ENCODE measurements at regions not wholly inside any gene's neighbourhood (a gene's known extent, or its start where the extent isn't known, plus 50 kb on each side); places are given as distances from the start of the nearest gene placed in this dataset.

GRCh38 chr3:98980915-98981596 is 79.6 kb upstream of the DCBLD2 start:
- Histone ChIP-seq H3K27ac (ENCODE audit: low read length) (no peak overlapping the region), H3K9ac (ENCODE audit: low read length) (no peak overlapping the region), H3K9me3 (ENCODE audit: control insufficient read depth, low read depth, low read length) (no peaks in the 10 kb centered on the region), H3K36me3 (ENCODE audit: control insufficient read depth, low read depth, low read length) (no peaks in the 10 kb centered on the region), H3K27me3 (ENCODE audit: control insufficient read depth, insufficient read depth, low read length) (no peaks in the 10 kb centered on the region), H3K4me3 (ENCODE audit: low read length) (no peak overlapping the region), H3K4me1 (ENCODE audit: control insufficient read depth, low read depth, low read length) (peaks cover 14% of the 10 kb centered on the region)

DNA sequence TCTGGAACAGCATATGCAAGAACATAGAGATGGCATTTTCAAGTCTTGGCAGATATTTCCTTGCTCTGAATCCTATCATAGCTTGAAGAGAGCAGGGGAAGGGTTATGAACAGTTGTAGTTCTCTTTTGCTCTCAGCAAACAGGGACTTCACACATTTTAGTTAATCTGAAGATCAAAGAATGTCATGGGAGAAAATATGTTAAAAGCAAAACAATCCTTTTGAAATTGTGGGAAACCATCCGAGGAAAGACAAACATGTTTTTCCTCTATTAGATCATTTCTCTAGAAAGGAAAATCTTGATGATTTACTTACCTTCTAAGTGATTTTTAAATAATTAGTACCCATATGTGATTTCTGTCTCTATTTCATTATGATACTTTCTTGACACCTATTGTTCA is 77.8 kb upstream of the DCBLD2 start:
- Histone ChIP-seq H3K36me3 (ENCODE audit: control insufficient read depth, low read depth, low read length) (no peaks in the 10 kb centered on the region), H3K27me3 (ENCODE audit: control insufficient read depth, insufficient read depth, low read length) (no peaks in the 10 kb centered on the region), H3K27ac (ENCODE audit: low read length) (no peak overlapping the region), H3K4me1 (ENCODE audit: control insufficient read depth, low read depth, low read length) (peaks cover 5% of the 10 kb centered on the region), H3K9me3 (ENCODE audit: control insufficient read depth, low read depth, low read length) (no peaks in the 10 kb centered on the region), H3K4me3 (ENCODE audit: low read length) (no peak overlapping the region), H3K9ac (ENCODE audit: low read length) (no peak overlapping the region)

DNA sequence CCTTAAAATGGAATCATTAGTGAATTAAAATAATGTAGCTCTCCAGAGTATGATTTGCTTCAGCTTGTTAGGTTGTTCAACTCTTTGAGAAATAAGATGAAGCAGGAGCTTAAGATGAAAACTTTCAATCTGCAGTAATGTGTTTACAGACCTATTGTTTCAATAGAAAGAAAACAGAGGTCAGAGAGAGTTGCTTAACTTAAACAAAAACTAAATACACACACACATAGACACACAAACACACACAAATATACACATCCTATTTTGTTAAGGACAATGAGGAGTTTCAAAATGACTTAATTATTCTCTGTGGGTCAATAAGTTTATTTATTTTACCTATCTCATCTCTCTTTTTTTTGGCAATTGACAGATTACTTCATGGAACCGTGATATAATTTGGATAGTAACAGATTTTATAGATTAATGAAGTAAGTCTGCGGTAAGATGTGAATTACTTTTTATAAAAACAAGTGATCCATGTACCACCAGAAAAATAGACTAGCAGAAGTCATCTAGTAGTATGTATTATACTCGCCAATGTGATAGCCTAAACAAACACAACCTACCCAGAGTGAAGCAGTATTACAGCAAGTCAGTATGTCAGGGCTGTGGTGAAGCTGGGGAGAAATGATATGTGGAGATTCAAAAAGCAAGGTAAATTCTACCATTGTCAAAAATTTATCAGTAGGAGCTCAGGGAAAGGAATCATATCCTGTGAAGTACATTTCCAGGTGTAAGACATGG is 76.7 kb upstream of the DCBLD2 start:
- Histone ChIP-seq H3K9ac (ENCODE audit: low read length) (no peak overlapping the region), H3K9me3 (ENCODE audit: control insufficient read depth, low read depth, low read length) (no peaks in the 10 kb centered on the region), H3K4me1 (ENCODE audit: control insufficient read depth, low read depth, low read length) (peaks cover 5% of the 10 kb centered on the region), H3K36me3 (ENCODE audit: control insufficient read depth, low read depth, low read length) (no peaks in the 10 kb centered on the region), H3K4me3 (ENCODE audit: low read length) (no peak overlapping the region), H3K27me3 (ENCODE audit: control insufficient read depth, insufficient read depth, low read length) (no peaks in the 10 kb centered on the region), H3K27ac (ENCODE audit: low read length) (no peak overlapping the region)

DNA sequence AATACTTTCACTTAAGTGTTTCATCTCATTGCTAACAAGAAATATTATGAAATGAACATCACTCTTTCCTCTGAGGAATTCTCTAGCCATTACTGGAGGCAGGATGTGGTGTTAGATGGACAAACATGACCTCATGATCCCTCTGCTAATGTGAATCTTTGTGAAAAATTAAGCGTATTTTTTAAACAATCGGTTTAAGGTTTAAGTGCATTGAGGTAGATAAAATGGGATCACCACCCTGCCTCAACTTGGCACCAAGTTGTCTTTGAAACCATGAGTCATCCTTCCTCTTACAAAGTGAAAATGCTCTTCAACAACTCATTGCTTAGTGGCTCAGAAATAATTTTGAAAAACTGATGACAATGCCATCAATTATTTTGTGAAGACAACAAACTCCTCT is 76.0 kb upstream of the DCBLD2 start:
- H3K27me3 ChIP-seq (ENCODE audit: control insufficient read depth, insufficient read depth, low read length) = no peaks in the 10 kb centered on the region
- no peak overlapping the region for H3K9ac ChIP-seq (ENCODE audit: low read length)
- H3K36me3 ChIP-seq (ENCODE audit: control insufficient read depth, low read depth, low read length) = no peaks in the 10 kb centered on the region
- H3K4me1 ChIP-seq (ENCODE audit: control insufficient read depth, low read depth, low read length) = peaks cover 4% of the 10 kb centered on the region
- H3K27ac ChIP-seq (ENCODE audit: low read length) = no peak overlapping the region
- no peaks in the 10 kb centered on the region for H3K9me3 ChIP-seq (ENCODE audit: control insufficient read depth, low read depth, low read length)
- no peak overlapping the region for H3K4me3 ChIP-seq (ENCODE audit: low read length)

- Histone ChIP-seq H3K4me3 (ENCODE audit: low read length) (no peak overlapping the region), H3K9ac (ENCODE audit: low read length) (no peak overlapping the region), H3K36me3 (ENCODE audit: control insufficient read depth, low read depth, low read length) (no peaks in the 10 kb centered on the region), H3K27ac (ENCODE audit: low read length) (no peak overlapping the region), H3K9me3 (ENCODE audit: control insufficient read depth, low read depth, low read length) (no peaks in the 10 kb centered on the region), H3K27me3 (ENCODE audit: control insufficient read depth, insufficient read depth, low read length) (no peaks in the 10 kb centered on the region), H3K4me1 (ENCODE audit: control insufficient read depth, low read depth, low read length) (no peaks in the 10 kb centered on the region)
Observed at GRCh38 chr3:98974442-98974841, 72.9 kb upstream of the DCBLD2 start.

- H3K9me3 ChIP-seq (ENCODE audit: control insufficient read depth, low read depth, low read length) = no peaks in the 10 kb centered on the region
- H3K27ac ChIP-seq (ENCODE audit: low read length) = no peak overlapping the region
- no peak overlapping the region for H3K4me3 ChIP-seq (ENCODE audit: low read length)
- H3K4me1 ChIP-seq (ENCODE audit: control insufficient read depth, low read depth, low read length) = no peaks in the 10 kb centered on the region
- no peaks in the 10 kb centered on the region for H3K27me3 ChIP-seq (ENCODE audit: control insufficient read depth, insufficient read depth, low read length)
- H3K36me3 ChIP-seq (ENCODE audit: control insufficient read depth, low read depth, low read length) = no peaks in the 10 kb centered on the region
- H3K9ac ChIP-seq (ENCODE audit: low read length) = no peak overlapping the region
Observed at GRCh38 chr3:98972720-98973119, 71.2 kb upstream of the DCBLD2 start.

DNA sequence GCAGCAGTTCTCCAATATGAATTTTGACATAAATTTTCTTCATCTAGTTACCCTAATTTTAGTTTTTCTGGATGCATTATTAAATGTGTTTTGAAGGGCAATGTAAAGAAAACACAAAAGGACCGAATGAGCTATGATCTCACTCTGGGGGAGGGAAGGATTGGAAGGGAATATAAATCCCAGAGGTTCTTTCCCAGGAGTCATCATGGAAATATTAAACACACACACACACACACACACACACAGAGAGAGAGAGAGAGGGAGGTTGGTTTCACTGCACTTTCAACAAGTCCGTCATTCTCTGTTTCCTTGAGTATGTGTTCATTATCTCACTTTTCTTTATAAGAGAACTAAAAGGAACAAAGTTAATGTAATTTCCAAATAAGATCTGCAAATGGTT is 70.7 kb upstream of the DCBLD2 start:
- Histone ChIP-seq H3K9ac (ENCODE audit: low read length) (no peak overlapping the region), H3K4me3 (ENCODE audit: low read length) (no peak overlapping the region), H3K4me1 (ENCODE audit: control insufficient read depth, low read depth, low read length) (no peaks in the 10 kb centered on the region), H3K9me3 (ENCODE audit: control insufficient read depth, low read depth, low read length) (no peaks in the 10 kb centered on the region), H3K36me3 (ENCODE audit: control insufficient read depth, low read depth, low read length) (no peaks in the 10 kb centered on the region), H3K27me3 (ENCODE audit: control insufficient read depth, insufficient read depth, low read length) (no peaks in the 10 kb centered on the region), H3K27ac (ENCODE audit: low read length) (no peak overlapping the region)

DNA sequence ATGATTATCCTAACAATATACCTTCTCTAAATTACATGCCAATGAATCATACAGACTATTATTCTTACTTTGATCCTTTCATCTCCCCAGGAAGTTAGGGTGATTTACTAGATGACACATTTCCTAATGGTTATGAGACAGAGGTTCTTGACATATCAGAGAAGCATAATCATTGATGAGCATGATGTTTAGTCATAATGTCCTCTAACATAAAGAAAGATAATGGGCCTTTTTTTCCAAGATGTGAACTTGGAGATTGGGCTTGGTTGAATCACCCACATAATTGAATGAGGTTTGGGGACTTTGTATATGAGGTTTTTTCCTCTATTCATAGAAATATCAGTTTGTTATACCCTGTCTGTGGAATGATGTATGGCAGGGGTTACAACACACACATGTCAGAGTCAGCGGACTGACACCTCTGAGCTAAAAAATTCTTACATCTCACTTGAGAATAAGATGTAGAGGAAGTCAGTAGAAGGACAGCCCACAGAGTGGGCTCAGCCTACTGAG is 69.7 kb upstream of the DCBLD2 start:
- H3K9me3 ChIP-seq (ENCODE audit: control insufficient read depth, low read depth, low read length) = no peaks in the 10 kb centered on the region
- no peak overlapping the region for H3K4me3 ChIP-seq (ENCODE audit: low read length)
- H3K27me3 ChIP-seq (ENCODE audit: control insufficient read depth, insufficient read depth, low read length) = no peaks in the 10 kb centered on the region
- no peaks in the 10 kb centered on the region for H3K36me3 ChIP-seq (ENCODE audit: control insufficient read depth, low read depth, low read length)
- H3K9ac ChIP-seq (ENCODE audit: low read length) = no peak overlapping the region
- H3K4me1 ChIP-seq (ENCODE audit: control insufficient read depth, low read depth, low read length) = no peaks in the 10 kb centered on the region
- no peak overlapping the region for H3K27ac ChIP-seq (ENCODE audit: low read length)

DNA sequence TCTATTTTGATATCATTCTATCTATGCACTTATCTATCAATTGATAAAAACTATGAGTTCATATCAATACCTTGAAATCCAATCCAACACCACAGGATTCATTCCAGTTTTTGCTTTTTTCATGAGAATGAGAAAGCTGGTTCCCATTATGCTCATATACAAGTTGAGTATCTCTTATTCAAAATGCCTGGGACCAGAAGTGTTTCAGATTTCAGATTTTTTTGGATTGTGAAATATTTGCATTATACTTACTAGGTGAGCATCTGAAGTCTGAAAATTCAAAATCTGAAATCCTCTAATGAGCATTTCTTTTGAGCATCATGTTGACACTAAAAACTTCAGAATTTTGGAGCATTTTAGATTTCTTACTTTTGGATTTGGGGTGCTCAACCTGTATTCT is 67.8 kb upstream of the DCBLD2 start:
- H3K27ac ChIP-seq (ENCODE audit: low read length) = no peak overlapping the region
- H3K9ac ChIP-seq (ENCODE audit: low read length) = no peak overlapping the region
- no peaks in the 10 kb centered on the region for H3K27me3 ChIP-seq (ENCODE audit: control insufficient read depth, insufficient read depth, low read length)
- no peaks in the 10 kb centered on the region for H3K4me1 ChIP-seq (ENCODE audit: control insufficient read depth, low read depth, low read length)
- no peaks in the 10 kb centered on the region for H3K36me3 ChIP-seq (ENCODE audit: control insufficient read depth, low read depth, low read length)
- no peak overlapping the region for H3K4me3 ChIP-seq (ENCODE audit: low read length)
- H3K9me3 ChIP-seq (ENCODE audit: control insufficient read depth, low read depth, low read length) = no peaks in the 10 kb centered on the region

- Histone ChIP-seq H3K27me3 (ENCODE audit: control insufficient read depth, insufficient read depth, low read length) (no peaks in the 10 kb centered on the region), H3K4me1 (ENCODE audit: control insufficient read depth, low read depth, low read length) (no peaks in the 10 kb centered on the region), H3K36me3 (ENCODE audit: control insufficient read depth, low read depth, low read length) (no peaks in the 10 kb centered on the region), H3K4me3 (ENCODE audit: low read length) (no peak overlapping the region), H3K27ac (ENCODE audit: low read length) (no peak overlapping the region), H3K9me3 (ENCODE audit: control insufficient read depth, low read depth, low read length) (no peaks in the 10 kb centered on the region), H3K9ac (ENCODE audit: low read length) (no peak overlapping the region)
Observed at GRCh38 chr3:98968824-98969223, 67.3 kb upstream of the DCBLD2 start.

GRCh38 chr3:98968347-98968746 is 66.9 kb upstream of the DCBLD2 start:
- H3K9me3 ChIP-seq (ENCODE audit: control insufficient read depth, low read depth, low read length) = no peaks in the 10 kb centered on the region
- H3K27me3 ChIP-seq (ENCODE audit: control insufficient read depth, insufficient read depth, low read length) = no peaks in the 10 kb centered on the region
- H3K4me3 ChIP-seq (ENCODE audit: low read length) = no peak overlapping the region
- no peaks in the 10 kb centered on the region for H3K36me3 ChIP-seq (ENCODE audit: control insufficient read depth, low read depth, low read length)
- H3K27ac ChIP-seq (ENCODE audit: low read length) = no peak overlapping the region
- H3K9ac ChIP-seq (ENCODE audit: low read length) = no peak overlapping the region
- H3K4me1 ChIP-seq (ENCODE audit: control insufficient read depth, low read depth, low read length) = no peaks in the 10 kb centered on the region

DNA sequence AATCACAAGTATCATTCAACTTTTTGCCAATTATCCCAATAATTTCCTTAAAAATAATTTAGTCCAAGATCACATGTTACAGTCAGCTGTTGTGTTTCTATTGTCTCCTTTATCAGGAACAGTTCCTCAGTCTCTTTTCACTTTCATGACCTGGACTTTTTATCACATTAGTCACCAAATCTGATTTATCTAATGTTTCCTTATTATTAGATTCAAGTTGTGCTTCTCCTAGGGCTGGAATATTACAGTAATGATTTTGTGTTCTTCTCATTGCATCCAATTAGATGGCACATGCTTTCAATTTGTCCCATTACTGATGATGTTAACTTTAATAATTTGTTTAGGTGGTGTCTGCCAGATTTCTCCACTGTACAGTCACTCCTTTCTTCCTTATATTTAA is 66.3 kb upstream of the DCBLD2 start:
- Histone ChIP-seq H3K27ac (ENCODE audit: low read length) (no peak overlapping the region), H3K9me3 (ENCODE audit: control insufficient read depth, low read depth, low read length) (no peaks in the 10 kb centered on the region), H3K4me3 (ENCODE audit: low read length) (no peak overlapping the region), H3K36me3 (ENCODE audit: control insufficient read depth, low read depth, low read length) (no peaks in the 10 kb centered on the region), H3K4me1 (ENCODE audit: control insufficient read depth, low read depth, low read length) (no peaks in the 10 kb centered on the region), H3K27me3 (ENCODE audit: control insufficient read depth, insufficient read depth, low read length) (no peaks in the 10 kb centered on the region), H3K9ac (ENCODE audit: low read length) (no peak overlapping the region)

Measured in iPS-18a (cell line).